ENCODE measurements at regions not wholly inside any gene's neighbourhood (a gene's known extent, or its start where the extent isn't known, plus 50 kb on each side); places are given as distances from the start of the nearest gene placed in this dataset.
"Not testable (repeated sequence)": the region's sequence is repeated elsewhere in the genome, so short reads cannot be mapped to it uniquely, and the experiment has no call there.

GRCh38 chr4:171519457-171519856 is 293.7 kb upstream of the GALNTL6 start:
- no peak for DNase-seq

DNA sequence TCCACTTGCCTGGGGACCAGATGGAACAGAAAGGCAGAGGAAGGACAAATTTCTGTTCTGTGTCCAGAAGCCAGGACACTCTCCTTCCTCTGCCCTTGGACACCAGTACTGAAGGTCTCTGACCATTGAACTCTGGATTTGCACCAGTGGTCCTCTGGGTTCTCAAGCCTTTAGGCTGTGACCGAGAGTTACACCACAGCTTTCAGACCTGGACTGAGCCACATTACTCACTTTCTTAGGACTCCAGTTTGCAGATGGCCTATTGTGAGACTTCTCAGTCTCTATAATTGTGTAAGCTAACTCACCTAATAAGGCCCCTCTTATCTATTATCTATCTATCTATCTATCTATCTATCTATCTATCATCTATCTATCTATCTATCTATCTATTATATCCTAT is 295.3 kb upstream of the GALNTL6 start:
- no peak for DNase-seq

DNA sequence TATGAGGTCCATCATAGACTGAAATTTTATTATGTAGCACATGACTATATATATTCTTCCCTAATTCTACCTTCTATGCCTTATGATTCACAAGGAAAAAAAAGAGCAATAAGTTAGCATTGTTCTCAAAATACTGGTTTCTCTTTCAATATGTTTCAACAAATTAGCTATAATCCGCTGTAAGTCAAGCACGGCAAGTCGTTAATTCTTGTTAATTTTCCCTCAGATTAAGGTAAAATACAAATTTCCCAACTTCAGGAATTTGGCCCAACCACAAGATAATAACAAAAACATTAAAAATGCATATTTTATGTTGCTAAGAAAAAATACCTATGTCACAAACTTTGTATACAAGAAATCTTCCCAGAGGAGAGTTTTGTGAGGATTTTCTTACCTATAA is 296.5 kb upstream of the GALNTL6 start:
- DNase-seq = no peak

DNA sequence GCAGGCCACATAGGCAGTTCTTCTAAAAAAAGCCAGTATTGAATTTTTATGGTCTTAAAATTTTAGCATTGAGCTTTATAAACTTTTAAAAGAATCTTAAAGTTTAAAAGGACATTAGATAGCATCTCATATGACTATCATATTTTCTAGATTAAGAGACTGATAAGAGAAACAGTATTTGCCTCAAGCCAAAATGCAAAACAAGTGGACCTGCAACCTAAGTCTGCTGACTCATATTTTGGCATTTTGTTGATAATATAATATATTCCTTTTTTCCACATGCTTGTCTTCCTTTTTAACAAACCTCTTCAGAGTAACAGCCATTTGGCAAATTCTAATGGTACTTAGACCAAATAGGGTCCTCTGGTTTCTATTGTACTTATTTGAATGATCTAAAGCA is 328.5 kb upstream of the GALNTL6 start:
- no peak for DNase-seq

DNA sequence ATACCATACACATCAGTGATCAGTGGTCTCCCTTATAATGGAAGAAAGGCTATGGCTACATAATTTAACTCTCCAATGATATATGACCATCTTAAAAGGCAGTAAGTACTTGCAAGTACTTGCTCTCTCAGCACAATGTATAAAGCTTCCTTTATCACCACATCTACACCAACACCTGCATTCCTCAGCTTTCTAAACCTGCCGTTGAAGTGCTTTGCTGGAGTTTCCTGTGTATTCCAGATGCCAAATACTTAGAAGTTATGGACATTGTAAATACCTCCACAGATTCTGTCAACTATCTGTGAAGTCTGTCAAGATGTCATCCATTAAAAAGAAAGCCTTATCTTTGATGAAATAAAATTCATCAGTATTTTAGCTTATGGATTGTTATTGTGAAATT is 335.0 kb upstream of the GALNTL6 start:
- no peak for DNase-seq

- not testable (repeated sequence) for DNase-seq
Measured at GRCh38 chr4:171475111-171475510, 338.1 kb upstream of the GALNTL6 start.

- DNase-seq = no peak
Measured at GRCh38 chr4:171473155-171473554, 340.0 kb upstream of the GALNTL6 start.

GRCh38 chr4:171472230-171472629 is 341.0 kb upstream of the GALNTL6 start:
- no peak for DNase-seq

- DNase-seq = no peak
Measured at GRCh38 chr4:171464499-171464898, 348.7 kb upstream of the GALNTL6 start.

DNA sequence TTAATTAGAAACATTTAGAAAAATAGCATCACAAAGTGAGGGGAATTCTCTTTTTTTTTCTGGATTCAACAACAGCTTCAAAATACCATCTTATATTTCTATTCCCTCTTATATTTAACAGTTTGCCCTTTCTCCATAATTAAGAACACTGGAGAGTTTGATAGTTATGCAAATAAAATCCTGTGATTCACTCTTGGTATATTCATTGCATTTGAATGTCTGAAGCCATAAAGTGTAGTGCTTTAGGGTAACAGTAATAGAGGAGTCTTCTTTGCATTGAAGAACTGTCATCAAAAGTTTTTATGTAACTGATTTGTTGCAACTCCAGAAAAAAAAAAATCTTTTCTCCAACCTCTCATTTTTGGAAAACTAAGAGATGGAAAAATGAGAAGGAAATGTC is 352.0 kb upstream of the GALNTL6 start:
- no peak for DNase-seq

GRCh38 chr4:171448919-171449481 is 364.2 kb upstream of the GALNTL6 start:
- no peak for DNase-seq

DNA sequence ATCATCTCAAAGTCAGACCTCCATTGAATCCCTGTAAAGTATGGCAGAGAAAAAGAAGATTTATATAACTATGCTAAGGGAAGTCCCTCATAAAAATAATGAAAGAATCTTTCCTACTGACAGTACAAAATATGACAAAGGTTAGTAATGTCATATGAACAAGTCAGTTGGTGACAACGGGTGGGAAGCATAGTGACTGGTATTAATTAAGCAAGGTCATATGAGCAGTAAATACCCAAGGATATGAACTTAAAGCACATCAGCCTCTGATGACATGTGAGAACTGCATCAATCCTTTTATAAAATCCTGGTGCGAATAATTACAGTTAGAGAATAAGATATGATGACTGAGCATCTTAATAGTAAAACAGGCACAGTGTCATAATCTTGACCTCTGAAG is 364.8 kb upstream of the GALNTL6 start:
- DNase-seq = no peak

DNA sequence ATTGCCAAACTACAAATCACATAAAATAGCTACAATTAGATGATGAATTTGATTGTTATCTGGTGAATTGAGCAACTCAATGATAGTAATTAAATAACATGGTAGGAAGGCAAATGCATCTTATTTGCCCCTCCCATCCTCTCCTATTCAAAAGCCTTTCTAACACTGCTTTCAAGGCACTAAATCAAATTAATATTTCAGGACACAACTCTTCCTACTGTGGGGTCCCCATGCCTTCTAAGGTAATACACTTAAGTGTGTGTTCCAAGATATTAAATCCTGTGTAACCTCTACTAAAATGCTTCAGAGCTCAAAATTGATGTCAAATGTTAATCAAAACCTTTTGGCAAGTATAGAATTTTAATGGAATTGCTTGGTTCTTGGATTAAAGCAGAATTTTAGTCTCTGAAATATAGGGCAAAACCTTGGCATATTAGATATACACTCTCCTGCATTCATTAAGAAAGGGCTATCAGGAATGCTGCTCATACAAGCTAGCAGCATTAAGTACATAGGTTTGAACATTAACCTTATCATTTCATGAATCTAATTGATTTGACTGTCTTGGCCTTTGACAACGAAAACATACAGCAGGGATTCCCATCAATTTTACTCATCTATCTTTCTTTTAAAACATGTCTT is 371.8 kb upstream of the GALNTL6 start:
- DNase-seq = no peak

DNA sequence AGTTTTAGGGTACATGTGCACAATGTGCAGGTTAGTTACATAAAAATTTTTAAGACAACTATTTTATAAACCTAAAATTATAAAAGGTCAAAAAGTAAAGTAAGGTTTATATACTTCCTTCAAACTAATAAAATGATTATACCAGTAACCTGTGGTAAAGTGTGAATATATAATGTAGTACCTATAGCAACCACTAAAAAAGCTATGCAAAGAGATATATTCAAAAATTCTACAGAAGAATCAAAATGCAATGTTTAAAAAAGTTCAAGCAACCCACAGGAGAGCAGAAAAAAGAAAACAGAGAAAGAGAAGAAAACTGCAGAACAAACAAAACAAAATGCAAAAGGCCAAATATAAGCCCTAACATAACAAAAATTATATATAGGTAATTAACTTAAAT is 379.5 kb upstream of the GALNTL6 start:
- DNase-seq = no peak

DNA sequence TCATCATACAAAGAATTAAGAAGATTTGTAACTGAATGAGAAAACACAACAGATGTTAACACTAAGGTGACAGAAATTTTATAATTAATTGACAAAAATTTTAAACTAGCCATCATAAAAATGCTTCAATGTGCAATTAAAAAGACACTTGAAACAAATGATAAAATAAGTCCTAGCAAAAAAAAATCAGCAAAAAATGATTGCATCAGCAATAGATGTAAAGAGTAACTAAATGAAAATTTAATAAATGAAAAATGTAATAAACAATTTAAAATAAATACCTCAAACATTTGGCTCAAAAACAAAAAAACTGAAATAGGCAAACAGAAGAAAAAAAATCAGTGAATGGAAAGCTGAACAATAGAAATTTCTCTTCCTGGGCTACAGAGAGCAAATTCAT is 380.7 kb upstream of the GALNTL6 start:
- no peak for DNase-seq

- no peak for DNase-seq
Measured at GRCh38 chr4:171430495-171430894, 382.7 kb upstream of the GALNTL6 start.

GRCh38 chr4:171397175-171397574 is 416.0 kb upstream of the GALNTL6 start:
- DNase-seq = no peak

- no peak for DNase-seq
Measured at GRCh38 chr4:171390626-171391025, 422.6 kb upstream of the GALNTL6 start.

DNA sequence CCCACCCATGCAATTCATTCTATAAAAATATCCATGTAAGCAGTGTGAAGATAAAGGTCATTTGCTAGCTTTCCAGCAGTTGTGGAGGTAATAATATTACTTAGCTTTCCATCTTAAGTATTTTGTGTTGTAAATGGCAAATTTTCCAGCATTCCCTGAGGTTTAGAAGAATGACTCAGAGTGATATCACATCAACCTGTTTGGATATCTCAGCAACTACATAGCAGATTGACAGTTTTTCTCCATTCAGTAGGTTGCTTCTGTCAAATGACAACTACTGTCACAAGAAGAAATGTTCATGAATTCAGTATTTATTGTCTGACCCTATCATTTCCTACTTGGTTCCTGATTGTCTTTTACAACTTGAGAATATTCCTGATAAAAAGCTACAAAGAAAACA is 434.9 kb upstream of the GALNTL6 start:
- DNase-seq = no peak

DNA sequence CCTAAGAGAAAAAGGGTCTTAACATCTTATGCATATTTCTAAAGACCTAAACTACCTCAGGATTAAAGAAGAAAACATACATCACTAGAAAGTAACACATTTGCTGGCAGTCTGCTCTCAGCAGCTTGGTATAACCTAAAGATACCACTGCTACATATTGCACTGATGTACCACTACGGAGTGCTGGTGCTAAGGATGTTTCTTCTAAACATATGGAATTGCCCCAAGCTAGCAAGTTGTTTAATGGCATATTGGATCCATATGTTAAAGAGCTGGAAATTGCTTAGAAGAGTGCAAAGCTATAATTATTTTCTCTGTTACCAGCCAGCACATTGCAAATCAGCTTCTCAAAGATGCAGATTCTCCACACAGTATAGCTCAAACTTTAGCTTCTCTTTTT is 436.5 kb upstream of the GALNTL6 start:
- no peak for DNase-seq

DNA sequence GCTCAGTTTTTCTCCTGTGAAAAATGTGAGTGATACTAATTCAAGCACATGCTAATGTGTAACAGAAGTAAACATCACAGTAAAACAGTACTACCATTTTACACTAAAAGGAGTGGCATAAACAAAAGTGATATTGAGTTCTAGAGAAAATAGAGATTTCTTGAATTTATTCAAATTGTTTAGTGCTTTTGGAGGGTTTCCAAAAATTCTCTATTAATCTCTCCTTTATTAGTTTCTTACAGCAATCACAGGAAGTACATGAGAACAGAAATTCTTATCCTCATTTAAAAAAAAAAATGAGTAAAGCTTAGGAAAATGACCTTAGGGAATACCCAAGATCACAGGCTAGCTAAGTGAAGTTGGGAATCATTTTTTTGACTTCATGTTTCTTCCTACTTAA is 459.7 kb upstream of the GALNTL6 start:
- DNase-seq = no peak

DNA sequence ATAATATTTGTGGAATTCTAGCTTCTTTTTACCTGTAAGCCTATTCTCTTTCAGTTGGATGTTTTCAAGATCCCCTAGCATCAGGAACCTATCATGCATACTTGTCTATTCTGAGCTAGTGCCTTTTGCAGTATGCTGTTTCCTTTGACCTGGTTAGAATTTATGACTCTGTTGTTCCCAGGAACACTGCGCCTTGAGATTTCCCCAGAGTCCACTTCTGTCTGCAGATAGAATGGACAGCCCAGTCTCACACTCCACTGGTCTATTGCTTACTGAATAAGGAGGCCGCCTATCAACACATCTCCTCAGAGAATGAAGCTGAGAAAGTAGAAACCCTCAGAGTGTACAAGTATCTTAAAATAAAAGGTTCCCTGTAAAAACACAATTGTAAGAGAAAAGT is 465.1 kb upstream of the GALNTL6 start:
- DNase-seq = no peak

DNA sequence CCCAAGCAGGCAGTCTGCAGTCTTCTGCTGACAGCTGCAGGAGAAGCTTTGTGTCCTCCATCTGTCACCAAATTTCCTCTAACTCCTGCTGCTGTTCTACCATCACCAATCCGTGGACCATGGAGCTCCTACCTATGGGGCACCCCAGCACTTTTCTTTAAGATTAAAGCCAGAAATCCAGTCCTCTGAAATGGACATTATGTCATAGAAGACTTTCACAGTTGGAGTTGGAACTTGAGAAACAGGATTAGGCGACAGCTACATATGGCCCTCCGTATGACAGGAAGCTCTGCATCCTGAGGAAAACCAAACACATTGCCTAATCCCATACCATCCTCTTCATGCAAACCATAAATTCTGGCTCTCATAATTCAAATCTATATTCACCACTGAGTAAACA is 470.6 kb upstream of the GALNTL6 start:
- DNase-seq = no peak

DNA sequence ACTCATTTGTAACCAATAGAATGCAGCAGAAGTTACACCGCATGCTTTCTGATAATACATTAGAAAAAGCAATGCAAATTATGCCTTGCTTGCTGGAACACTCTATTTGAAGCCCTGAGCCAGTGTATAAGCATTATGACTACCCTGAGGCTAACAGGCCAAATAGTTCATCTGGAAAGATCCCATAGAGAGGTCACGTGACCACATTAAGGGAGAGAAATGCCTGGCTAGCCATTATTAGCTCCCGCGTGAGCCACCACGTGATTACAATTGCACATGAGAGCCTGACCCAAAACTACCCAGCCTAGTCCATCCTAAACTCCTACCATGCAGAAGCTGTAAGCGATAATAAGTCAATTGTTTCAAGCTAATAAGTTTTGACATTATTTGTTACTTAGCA is 472.9 kb upstream of the GALNTL6 start:
- DNase-seq = no peak

- no peak for DNase-seq
Measured at GRCh38 chr4:171334549-171334948, 478.7 kb upstream of the GALNTL6 start.
